Superior temporal gyrus (tissue), 1 donor: ENCODE measurements at regions not wholly inside any gene's neighbourhood (a gene's known extent, or its start where the extent isn't known, plus 50 kb on each side); places are given as distances from the start of the nearest gene placed in this dataset.
"Not testable (repeated sequence)": the region's sequence is repeated elsewhere in the genome, so short reads cannot be mapped to it uniquely, and the experiment has no call there.

Source experiments
- DNase-seq: peaks from one replicate; pipeline ENCODE4 v3.0.0-alpha.2; 2016; ENCODE audit errors: extremely low spot score

- no peak for DNase-seq
Measured at GRCh38 chr6:854406-855118, 161.6 kb upstream of the EXOC2 start.

- not testable (repeated sequence) for DNase-seq
Measured at GRCh38 chr6:852216-852615, 159.3 kb upstream of the EXOC2 start.

GRCh38 chr6:849075-849506 lies 156.2 kb upstream of the EXOC2 start:
- no peak for DNase-seq

GRCh38 chr6:845566-845965 lies 152.6 kb upstream of the EXOC2 start:
- DNase-seq: no peak

- DNase-seq: no peak
Measured at GRCh38 chr6:845101-845500, 152.2 kb upstream of the EXOC2 start.

GRCh38 chr6:842141-842540 lies 149.2 kb upstream of the EXOC2 start:
- no peak for DNase-seq

- DNase-seq: no peak
Measured at GRCh38 chr6:841569-841968, 148.6 kb upstream of the EXOC2 start.

- DNase-seq: no peak
Measured at GRCh38 chr6:839201-839600, 146.3 kb upstream of the EXOC2 start.

GRCh38 chr6:837380-837779 lies 144.4 kb upstream of the EXOC2 start:
- DNase-seq: no peak

- DNase-seq: no peak
Measured at GRCh38 chr6:836276-836853, 143.4 kb upstream of the EXOC2 start.

GRCh38 chr6:835476-836160 lies 142.7 kb upstream of the EXOC2 start:
- no peak for DNase-seq

- DNase-seq: no peak
Measured at GRCh38 chr6:834866-835265, 141.9 kb upstream of the EXOC2 start.

- DNase-seq: no peak
Measured at GRCh38 chr6:834190-834589, 141.3 kb upstream of the EXOC2 start.

GRCh38 chr6:832804-833203 lies 139.9 kb upstream of the EXOC2 start:
- DNase-seq: not testable (repeated sequence)

- DNase-seq: no peak
Measured at GRCh38 chr6:830667-831327, 137.9 kb upstream of the EXOC2 start.

- DNase-seq: no peak
Measured at GRCh38 chr6:829656-830055, 136.7 kb upstream of the EXOC2 start.

- no peak for DNase-seq
Measured at GRCh38 chr6:827431-827830, 134.5 kb upstream of the EXOC2 start.

GRCh38 chr6:819122-819521 lies 126.2 kb upstream of the EXOC2 start:
- DNase-seq: no peak

GRCh38 chr6:818196-818595 lies 125.3 kb upstream of the EXOC2 start:
- DNase-seq: no peak

- no peak for DNase-seq
Measured at GRCh38 chr6:816510-817084, 123.7 kb upstream of the EXOC2 start.

- DNase-seq: no peak
Measured at GRCh38 chr6:815348-815738, 122.4 kb upstream of the EXOC2 start.
